HG02870 (cell line): ENCODE measurements at regions not wholly inside any gene's neighbourhood (a gene's known extent, or its start where the extent isn't known, plus 50 kb on each side); places are given as distances from the start of the nearest gene placed in this dataset.

Source experiments
- ATAC-seq: cut with Tn5 transposase; IDR thresholded peaks from one replicate; pipeline ENCODE4 v1.9.1; 2021; ENCODE audit warnings: mild to moderate bottlenecking, moderate library complexity; ENCODE audit not compliant: unreplicated experiment

DNA sequence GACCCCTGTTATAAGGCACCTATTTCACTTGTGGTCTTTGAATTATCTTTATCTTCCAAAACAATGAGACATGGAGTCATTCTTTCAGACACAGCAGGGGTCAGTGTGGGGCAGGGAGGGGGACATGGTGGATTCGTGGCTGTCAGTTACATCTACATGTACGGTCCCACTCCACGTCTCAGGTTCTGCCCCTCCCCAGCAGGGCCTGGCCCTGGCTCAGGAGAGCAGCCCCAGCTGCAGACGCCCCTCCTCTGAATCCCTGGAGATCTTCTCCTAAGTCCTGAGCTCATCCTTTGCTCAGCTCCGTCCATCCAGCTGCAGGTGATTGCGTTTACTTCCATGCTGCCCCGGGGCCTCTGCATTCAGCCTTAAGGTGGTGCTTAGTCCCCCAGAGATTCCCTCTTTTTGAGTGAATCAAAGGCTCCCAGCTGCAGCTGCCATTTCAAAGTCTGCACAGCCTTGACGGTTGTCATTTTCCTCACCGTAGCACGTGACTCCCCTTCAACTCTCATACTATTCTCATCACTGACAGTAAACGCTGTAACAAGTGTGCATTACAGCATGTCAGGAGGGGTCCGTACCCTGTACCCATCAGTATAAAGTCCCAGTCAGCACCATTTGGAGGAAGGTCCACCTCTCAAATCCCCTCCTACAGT is 113.4 kb upstream of the TCERG1L start:
- no peak for ATAC-seq

DNA sequence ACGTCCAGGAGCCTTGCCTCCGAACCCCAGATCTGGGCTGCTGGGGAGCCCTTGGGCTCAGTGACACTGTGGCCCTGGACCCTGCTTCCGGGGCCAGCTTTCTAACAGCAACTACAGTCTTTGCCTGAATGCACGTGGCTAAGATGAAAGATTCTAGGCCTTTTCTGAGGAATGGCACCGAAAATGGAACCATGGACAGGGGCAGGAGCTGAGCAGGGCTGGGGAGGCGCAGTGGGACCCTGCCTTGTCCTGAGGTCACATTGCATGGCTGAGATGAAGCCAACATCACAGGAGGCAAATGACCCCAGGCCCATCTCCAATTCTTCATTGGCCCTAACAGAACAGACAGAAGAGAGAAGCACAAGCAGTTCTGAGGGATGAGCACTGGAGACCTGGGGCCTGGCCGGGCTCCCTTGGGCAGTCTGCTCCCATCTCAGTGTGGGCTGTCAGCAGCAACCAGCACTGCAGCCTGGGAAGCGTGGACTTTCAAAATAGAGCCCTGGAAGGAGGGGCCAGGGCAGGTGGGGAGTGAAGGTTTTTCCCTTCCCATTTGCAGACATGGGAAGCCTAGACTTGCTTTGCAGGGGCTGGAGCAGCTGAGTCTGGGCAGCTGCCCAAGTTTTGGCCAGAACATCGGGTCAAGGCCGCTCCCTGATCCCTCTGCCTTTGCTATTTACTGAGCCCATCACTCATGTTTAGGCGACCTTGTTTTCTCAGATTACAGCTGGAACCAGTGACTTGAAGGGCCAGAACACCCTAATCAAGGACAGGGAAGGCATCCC is 114.4 kb upstream of the TCERG1L start:
- ATAC-seq, result no peak

DNA sequence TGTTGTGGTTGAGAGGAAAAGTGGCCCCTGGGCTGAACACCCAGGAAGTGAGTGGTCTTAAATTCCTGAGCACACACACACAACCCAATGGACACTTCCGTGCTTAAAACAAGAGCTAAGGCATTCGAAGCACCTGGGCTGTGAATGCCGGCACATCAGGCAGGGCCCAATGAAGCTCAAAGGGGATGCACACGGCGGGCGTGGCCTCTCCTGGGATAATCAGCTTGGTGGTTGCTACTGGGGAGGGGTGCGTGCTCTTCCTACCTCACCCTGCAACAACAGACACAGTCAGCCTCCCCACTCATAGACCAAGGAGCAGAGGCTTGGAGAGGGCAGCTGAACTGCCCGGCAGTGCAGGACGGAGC is 115.0 kb upstream of the TCERG1L start:
- ATAC-seq, result no peak

DNA sequence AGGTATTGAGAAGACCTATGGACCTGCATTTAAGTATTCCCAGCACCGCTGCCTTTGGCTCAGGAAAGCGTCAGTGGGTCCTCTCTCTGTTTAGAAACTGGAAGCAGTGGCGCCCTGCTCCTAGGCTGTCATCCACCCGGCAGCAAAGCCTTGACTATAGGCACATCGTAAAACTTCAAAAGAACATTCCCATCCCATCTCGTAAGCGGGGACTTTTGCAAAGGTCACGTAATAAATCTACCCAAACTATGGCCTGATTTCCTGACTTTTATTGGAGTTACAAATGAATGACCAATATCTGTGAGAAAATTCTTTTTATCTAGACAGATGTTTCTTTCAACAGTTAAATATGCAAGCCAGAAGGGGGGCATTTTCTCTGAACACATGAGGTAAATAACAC is 115.8 kb upstream of the TCERG1L start:
- ATAC-seq, result no peak

- ATAC-seq, result no peak
These were observed 116.4 kb upstream of the TCERG1L start for GRCh38 chr10:131427901-131428300.

DNA sequence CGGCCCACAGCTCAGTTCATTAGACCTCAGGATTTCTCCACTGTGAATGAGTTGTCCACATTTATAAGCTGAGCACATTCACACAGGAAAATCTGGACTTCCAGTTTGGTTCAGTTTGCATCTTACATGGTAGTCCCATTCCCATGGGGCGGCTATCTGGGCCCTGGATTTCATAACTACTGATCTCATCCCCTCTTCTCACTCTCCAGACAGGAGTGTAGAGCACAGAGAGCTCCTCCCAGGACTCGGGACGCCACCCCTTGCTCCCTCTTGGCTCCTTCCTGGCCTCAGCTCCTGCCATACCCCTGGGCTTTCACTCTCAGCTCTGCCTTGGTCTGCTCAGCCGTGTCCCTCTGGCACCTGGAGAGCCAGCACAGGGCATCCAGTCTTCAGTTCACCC is 117.6 kb upstream of the TCERG1L start:
- ATAC-seq, result no peak

GRCh38 chr10:131429942-131430341 is 118.4 kb upstream of the TCERG1L start:
- no peak for ATAC-seq

- no peak for ATAC-seq
These were observed 119.3 kb upstream of the TCERG1L start for GRCh38 chr10:131430716-131431412.

DNA sequence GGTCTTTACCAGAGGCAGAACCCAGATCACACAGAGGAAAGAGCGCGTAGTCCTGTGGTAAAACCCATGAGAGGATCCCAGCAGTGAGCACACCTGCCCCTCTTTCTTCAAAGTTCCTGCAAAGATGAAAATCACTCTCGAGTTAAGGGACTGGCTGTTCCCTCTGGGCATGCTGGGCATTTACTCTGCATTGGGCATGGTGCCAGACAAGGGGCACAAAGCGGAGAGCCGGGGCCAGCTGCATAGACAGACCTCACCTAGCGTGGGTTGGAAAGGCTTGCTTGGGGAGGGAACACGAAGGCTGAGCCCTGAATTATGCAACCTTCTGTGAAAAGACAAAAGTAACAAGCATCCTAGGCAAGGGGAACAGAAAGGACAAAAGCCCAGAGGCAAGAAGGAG is 120.0 kb upstream of the TCERG1L start:
- no peak for ATAC-seq

GRCh38 chr10:131431978-131432690 is 120.6 kb upstream of the TCERG1L start:
- no peak for ATAC-seq

- ATAC-seq, result no peak
These were observed 122.0 kb upstream of the TCERG1L start for GRCh38 chr10:131433568-131433967.

DNA sequence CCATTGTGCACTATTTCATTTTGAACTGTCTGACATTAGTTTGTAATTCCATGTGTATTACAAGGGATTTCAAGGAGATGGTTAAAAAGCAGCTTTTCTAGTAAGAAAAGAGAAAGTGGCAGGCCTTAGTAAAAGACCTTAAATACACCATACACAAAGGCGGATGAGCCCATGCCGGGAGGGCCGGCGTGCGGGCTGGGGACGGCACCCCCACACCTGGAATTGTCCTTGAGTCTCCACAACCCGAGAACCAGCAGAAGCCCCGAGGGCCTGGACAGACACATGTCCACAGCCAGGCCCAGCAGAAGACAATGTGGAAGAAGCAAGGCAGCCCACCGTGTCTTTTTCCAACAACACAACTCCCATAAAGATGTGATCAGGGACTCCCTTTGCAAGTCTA is 123.7 kb upstream of the TCERG1L start:
- no peak for ATAC-seq

DNA sequence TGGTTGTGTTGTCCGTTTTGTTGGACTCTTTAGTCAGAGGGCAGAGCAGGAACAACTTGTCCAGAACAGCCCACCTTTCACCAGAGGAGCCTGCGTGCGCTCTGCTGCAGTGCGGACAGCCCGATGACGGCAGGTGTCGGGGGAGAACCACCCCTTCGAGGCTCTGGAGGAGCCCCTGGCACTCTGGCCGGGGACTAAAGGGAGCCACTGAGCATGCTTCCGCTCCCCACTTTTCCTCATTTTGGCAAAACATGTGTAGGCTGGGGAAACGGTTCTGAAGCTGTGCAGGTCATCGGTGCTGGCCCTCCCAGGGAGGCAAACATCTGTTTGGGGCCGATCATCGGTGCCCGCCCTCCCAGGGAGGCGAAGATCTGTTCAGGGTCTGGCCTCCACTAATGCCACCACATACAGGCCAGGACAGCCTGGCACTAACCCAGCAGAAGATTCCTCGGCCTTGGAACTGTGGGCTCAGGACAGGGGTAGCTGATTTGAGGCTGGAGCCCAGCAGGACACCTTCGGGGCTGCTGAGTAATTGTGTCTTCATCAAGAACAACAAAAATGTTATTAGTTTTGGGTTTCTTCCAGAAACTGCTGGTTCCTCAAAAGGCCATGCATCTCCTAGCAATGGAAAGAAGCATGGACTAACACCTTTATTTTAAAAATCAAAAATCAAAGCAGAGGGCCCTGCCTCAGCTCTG is 124.4 kb upstream of the TCERG1L start:
- ATAC-seq, result no peak

GRCh38 chr10:131436458-131436857 is 124.9 kb upstream of the TCERG1L start:
- ATAC-seq, result no peak

GRCh38 chr10:131437556-131438475 is 126.3 kb upstream of the TCERG1L start:
- no peak for ATAC-seq

DNA sequence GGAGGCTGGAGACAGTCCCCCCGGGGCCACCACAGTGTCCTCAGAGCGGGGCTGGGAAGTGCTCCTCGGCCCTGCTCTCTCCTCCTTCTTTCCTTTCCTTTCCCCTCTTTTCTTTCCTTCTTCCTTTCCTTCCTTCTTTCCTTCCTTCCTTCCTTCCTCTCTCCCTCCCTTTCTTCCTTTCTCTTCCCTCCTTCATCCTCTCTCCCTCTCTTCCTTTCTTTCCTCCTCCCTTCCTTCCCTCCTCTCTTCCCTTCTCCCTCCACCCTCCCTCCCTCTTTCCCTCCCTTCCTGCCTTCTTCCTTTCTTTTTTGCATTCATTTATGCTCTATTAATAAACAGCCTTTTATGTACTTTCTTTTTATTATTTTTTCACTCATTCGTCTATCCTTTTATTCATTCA is 127.1 kb upstream of the TCERG1L start:
- no peak for ATAC-seq

DNA sequence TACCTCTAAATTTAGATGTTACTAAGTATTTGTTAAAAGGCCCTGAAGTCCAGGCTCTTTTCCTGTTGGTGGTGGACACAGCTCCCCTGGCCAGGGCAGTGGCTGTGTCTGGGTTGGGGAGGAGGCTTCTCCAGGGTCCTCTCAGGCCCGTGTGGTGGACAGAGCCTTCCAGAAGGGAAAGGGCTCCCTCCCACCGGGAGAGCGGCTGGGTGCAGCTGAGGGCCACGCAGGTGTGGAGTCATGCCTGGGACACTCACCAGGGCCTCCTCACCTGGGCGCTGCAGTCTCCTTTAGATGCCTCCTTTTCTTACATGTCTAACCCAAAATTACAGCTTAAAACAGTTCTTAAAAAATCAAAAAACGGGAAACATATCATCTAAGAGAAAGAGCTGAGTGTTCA is 128.2 kb upstream of the TCERG1L start:
- no peak for ATAC-seq

- ATAC-seq, result no peak
These were observed 129.2 kb upstream of the TCERG1L start for GRCh38 chr10:131440405-131441360.

GRCh38 chr10:131442271-131442670 is 130.8 kb upstream of the TCERG1L start:
- no peak for ATAC-seq
